ENCODE measurements at regions not wholly inside any gene's neighbourhood (a gene's known extent, or its start where the extent isn't known, plus 50 kb on each side); places are given as distances from the start of the nearest gene placed in this dataset.

- TF ChIP-seq, protein P1, sequence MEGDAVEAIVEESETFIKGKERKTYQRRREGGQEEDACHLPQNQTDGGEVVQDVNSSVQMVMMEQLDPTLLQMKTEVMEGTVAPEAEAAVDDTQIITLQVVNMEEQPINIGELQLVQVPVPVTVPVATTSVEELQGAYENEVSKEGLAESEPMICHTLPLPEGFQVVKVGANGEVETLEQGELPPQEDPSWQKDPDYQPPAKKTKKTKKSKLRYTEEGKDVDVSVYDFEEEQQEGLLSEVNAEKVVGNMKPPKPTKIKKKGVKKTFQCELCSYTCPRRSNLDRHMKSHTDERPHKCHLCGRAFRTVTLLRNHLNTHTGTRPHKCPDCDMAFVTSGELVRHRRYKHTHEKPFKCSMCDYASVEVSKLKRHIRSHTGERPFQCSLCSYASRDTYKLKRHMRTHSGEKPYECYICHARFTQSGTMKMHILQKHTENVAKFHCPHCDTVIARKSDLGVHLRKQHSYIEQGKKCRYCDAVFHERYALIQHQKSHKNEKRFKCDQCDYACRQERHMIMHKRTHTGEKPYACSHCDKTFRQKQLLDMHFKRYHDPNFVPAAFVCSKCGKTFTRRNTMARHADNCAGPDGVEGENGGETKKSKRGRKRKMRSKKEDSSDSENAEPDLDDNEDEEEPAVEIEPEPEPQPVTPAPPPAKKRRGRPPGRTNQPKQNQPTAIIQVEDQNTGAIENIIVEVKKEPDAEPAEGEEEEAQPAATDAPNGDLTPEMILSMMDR (IDR thresholded peaks at IDR 0.05; ENCODE audit: low read depth, low read length, poor library complexity, severe bottlenecking): no peak
- no peak for TF ChIP-seq EZH2phosphoT487 (IDR thresholded peaks at IDR 0.05; ENCODE audit: borderline replicate concordance, low read length)
- no peak overlapping the region for H3K27ac ChIP-seq (ENCODE audit: low read depth, low read length)
- no peak overlapping the region for H3K4me2 ChIP-seq (ENCODE audit: low read length)
- H3K79me2 ChIP-seq (ENCODE audit: control insufficient read depth, low read length): no peaks in the 10 kb centered on the region
- no peaks in the 10 kb centered on the region for H3K9me2 ChIP-seq (replicated peaks; ENCODE audit: control insufficient read depth, low read length)
- no peaks in the 10 kb centered on the region for H4K20me1 ChIP-seq (ENCODE audit: control insufficient read depth, insufficient read depth, low read depth, low read length)
- no peaks in the 10 kb centered on the region for H3F3A ChIP-seq (ENCODE audit: control insufficient read depth, insufficient read depth)
- H3K36me3 ChIP-seq (ENCODE audit: control insufficient read depth, low read length): no peaks in the 10 kb centered on the region
- H3K9me3 ChIP-seq (ENCODE audit: control insufficient read depth, insufficient read depth, low read length): no peaks in the 10 kb centered on the region
- no peaks in the 10 kb centered on the region for H3K27me3 ChIP-seq (ENCODE audit: control insufficient read depth, low read length)
- no peak overlapping the region for H3K4me3 ChIP-seq (ENCODE audit: low read length)
- no peaks in the 10 kb centered on the region for H3K4me1 ChIP-seq (ENCODE audit: control insufficient read depth, low read length)
Measured at GRCh38 chr1:60670302-60670701, 412.1 kb upstream of the NFIA start.

GRCh38 chr1:60668585-60668984, 413.8 kb upstream of the NFIA start:
- Histone ChIP-seq H3F3A (ENCODE audit: control insufficient read depth, insufficient read depth) (no peaks in the 10 kb centered on the region), H4K20me1 (ENCODE audit: control insufficient read depth, insufficient read depth, low read depth, low read length) (no peaks in the 10 kb centered on the region), H3K79me2 (ENCODE audit: control insufficient read depth, low read length) (no peaks in the 10 kb centered on the region), H3K4me2 (ENCODE audit: low read length) (no peak overlapping the region), H3K9me3 (ENCODE audit: control insufficient read depth, insufficient read depth, low read length) (no peaks in the 10 kb centered on the region), H3K27ac (ENCODE audit: low read depth, low read length) (no peak overlapping the region), H3K27me3 (ENCODE audit: control insufficient read depth, low read length) (no peaks in the 10 kb centered on the region), H3K9me2 (replicated peaks; ENCODE audit: control insufficient read depth, low read length) (no peaks in the 10 kb centered on the region), H3K4me3 (ENCODE audit: low read length) (no peak overlapping the region), H3K36me3 (ENCODE audit: control insufficient read depth, low read length) (no peaks in the 10 kb centered on the region), H3K4me1 (ENCODE audit: control insufficient read depth, low read length) (no peaks in the 10 kb centered on the region)
- no peak for TF ChIP-seq EZH2phosphoT487 (IDR thresholded peaks at IDR 0.05; ENCODE audit: borderline replicate concordance, low read length)
- TF ChIP-seq, protein P1 (IDR thresholded peaks at IDR 0.05; ENCODE audit: low read depth, low read length, poor library complexity, severe bottlenecking): no peak

DNA sequence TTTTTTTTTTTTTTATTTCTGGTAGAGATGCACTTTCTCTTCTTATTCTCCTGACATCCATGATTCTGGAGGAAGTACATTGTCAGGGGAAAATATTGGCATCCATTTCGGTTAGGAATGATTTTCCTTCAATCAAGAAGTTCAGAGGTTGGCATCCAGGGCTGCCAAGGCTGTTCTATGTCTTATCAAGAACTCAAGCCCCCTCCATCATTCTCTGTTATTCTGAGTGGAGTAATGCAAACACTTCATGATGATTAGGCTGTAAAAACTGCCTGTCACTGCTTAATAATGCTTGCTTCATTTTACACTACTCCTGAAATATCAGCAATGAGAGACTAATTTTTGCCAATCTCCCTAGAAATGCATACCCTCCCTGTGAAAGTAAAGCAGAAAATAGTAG, 417.1 kb upstream of the NFIA start:
- Histone ChIP-seq H3K4me3 (ENCODE audit: low read length) (no peak overlapping the region), H3K4me1 (ENCODE audit: control insufficient read depth, low read length) (no peaks in the 10 kb centered on the region), H4K20me1 (ENCODE audit: control insufficient read depth, insufficient read depth, low read depth, low read length) (no peaks in the 10 kb centered on the region), H3K36me3 (ENCODE audit: control insufficient read depth, low read length) (no peaks in the 10 kb centered on the region), H3K27ac (ENCODE audit: low read depth, low read length) (no peak overlapping the region), H3K9me3 (ENCODE audit: control insufficient read depth, insufficient read depth, low read length) (no peaks in the 10 kb centered on the region), H3K4me2 (ENCODE audit: low read length) (no peak overlapping the region), H3K9me2 (replicated peaks; ENCODE audit: control insufficient read depth, low read length) (no peaks in the 10 kb centered on the region), H3F3A (ENCODE audit: control insufficient read depth, insufficient read depth) (no peaks in the 10 kb centered on the region), H3K27me3 (ENCODE audit: control insufficient read depth, low read length) (no peaks in the 10 kb centered on the region), H3K79me2 (ENCODE audit: control insufficient read depth, low read length) (no peaks in the 10 kb centered on the region)
- TF ChIP-seq, protein P1 (IDR thresholded peaks at IDR 0.05; ENCODE audit: low read depth, low read length, poor library complexity, severe bottlenecking): no peak
- TF ChIP-seq EZH2phosphoT487 (IDR thresholded peaks at IDR 0.05; ENCODE audit: borderline replicate concordance, low read length): no peak

Data from DOHH2 (cell line).